SU-DHL-6 (cell line): ENCODE measurements at regions not wholly inside any gene's neighbourhood (a gene's known extent, or its start where the extent isn't known, plus 50 kb on each side); places are given as distances from the start of the nearest gene placed in this dataset.

Experiments
- H2AFZ ChIP-seq: fragments of 200-600 bp; sonication (generic); 2 replicates; pipeline ENCODE4 v1.6.1; 2014; ENCODE audit warnings: low read depth, mild to moderate bottlenecking, moderate library complexity, mixed read lengths, antibody characterized with exemption, low read length; ENCODE audit not compliant: severe bottlenecking
- H3F3A ChIP-seq: fragments of 200-600 bp; shearing (Covaris generic); 2 replicates; pipeline ENCODE4 v1.6.0; 2016; ENCODE audit warnings: antibody characterized with exemption, mild to moderate bottlenecking; ENCODE audit not compliant: insufficient read depth
- H3K27ac ChIP-seq: fragments of 200-600 bp; sonication (generic); 2 replicates; pipeline ENCODE4 v1.5.1; 2016; ENCODE audit warnings: low read depth, mild to moderate bottlenecking, low read length, moderate library complexity, mixed read lengths
- H3K27me3 ChIP-seq: fragments of 200-600 bp; sonication (generic), shearing (Covaris generic); 2 replicates; pipeline ENCODE4 v1.6.0; 2014; ENCODE audit warnings: mild to moderate bottlenecking, low read length
- H3K36me3 ChIP-seq: fragments of 200-600 bp; sonication (generic); 2 replicates; pipeline ENCODE4 v1.6.1; 2014; ENCODE audit warnings: mild to moderate bottlenecking, low read length, mixed read lengths
- H3K4me2 ChIP-seq: fragments of 300-600, 200-600 bp; shearing (Covaris generic), sonication (generic); 2 replicates; pipeline ENCODE4 v1.6.0; 2014; ENCODE audit warnings: low read length, low read depth, mild to moderate bottlenecking; ENCODE audit not compliant: poor library complexity, severe bottlenecking
- H3K4me3 ChIP-seq: fragments of 200-600 bp; sonication (generic); 2 replicates; pipeline ENCODE4 v1.5.1; 2014; ENCODE audit warnings: antibody characterized with exemption, low read length, mild to moderate bottlenecking, mixed read lengths; ENCODE audit not compliant: insufficient read depth, poor library complexity, severe bottlenecking
- H3K79me2 ChIP-seq: fragments of 200-600 bp; sonication (generic); 2 replicates; pipeline ENCODE4 v1.6.1; 2014; ENCODE audit warnings: mild to moderate bottlenecking, low read length, moderate library complexity; ENCODE audit not compliant: insufficient read depth
- H3K9ac ChIP-seq: fragments of 200-600 bp; sonication (generic); 2 replicates; pipeline ENCODE4 v1.7.0; 2014; ENCODE audit warnings: mild to moderate bottlenecking, low read length
- H3K9me2 ChIP-seq: fragments of 200-600 bp; sonication (generic); replicated peaks from 2 replicates; pipeline ENCODE4 v1.6.1; 2014; ENCODE audit warnings: low read length; ENCODE audit not compliant: insufficient read depth
- H3K9me3 ChIP-seq: fragments of 200-600 bp; sonication (generic); 2 replicates; pipeline ENCODE4 v1.6.1; 2014; ENCODE audit warnings: low read length, mixed read lengths; ENCODE audit not compliant: insufficient read depth
- H4K20me1 ChIP-seq: fragments of 200-600 bp; sonication (generic); 2 replicates; pipeline ENCODE4 v1.6.1; 2014; ENCODE audit warnings: low read depth, mild to moderate bottlenecking, antibody characterized with exemption, low read length, moderate library complexity, mixed read lengths
- CTCF ChIP-seq: fragments of 200-600 bp; sonication (generic); IDR thresholded peaks from one replicate; pipeline ENCODE4 v1.5.1; 2017; ENCODE audit warnings: antibody characterized with exemption, mild to moderate bottlenecking, low read length, moderate library complexity; ENCODE audit not compliant: insufficient read depth, poor library complexity, severe bottlenecking
- EZH2phosphoT487 ChIP-seq: fragments of 200-600 bp; sonication (generic), shearing (Covaris generic); conservative IDR thresholded peaks from 2 replicates; pipeline ENCODE4 v1.6.1; 2018; ENCODE audit warnings: mild to moderate bottlenecking, antibody characterized with exemption, low read length, moderate library complexity, mixed read lengths

- Histone ChIP-seq H3K4me3 (no peak overlapping the region), H3K79me2 (no peaks in the 10 kb centered on the region), H3K9ac (no peak overlapping the region), H3K36me3 (no peaks in the 10 kb centered on the region), H3K9me3 (no peaks in the 10 kb centered on the region), H3F3A (no peaks in the 10 kb centered on the region), H3K4me2 (no peak overlapping the region), H2AFZ (no peak overlapping the region), H3K9me2 (no peaks in the 10 kb centered on the region), H4K20me1 (no peaks in the 10 kb centered on the region), H3K27ac (no peak overlapping the region), H3K27me3 (no peaks in the 10 kb centered on the region)
- TF ChIP-seq CTCF (no peak), EZH2phosphoT487 (no peak)
Observed at GRCh38 chr4:127145006-127145540, 487.7 kb upstream of the INTU start.

DNA sequence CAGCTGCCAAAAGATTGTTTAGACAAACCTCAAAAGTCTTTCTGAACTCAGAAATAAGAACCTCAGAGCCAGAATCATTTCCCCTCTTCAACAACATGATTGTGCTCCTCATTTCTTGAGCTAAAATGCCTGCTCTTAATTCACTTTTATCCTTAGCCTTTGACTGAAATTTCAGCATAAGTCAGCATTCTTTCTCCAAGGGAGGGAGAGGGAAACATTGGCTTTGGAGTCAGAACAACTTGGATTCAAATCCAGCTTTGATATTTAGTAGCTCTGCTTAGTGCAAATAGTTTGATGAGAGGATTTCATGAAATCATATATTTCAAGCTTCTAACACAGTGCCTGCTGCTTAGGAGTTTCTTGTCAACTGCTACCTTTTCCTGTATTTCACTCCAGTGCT, 484.6 kb upstream of the INTU start:
- Histone ChIP-seq H3K4me2 (no peak overlapping the region), H3K27ac (no peak overlapping the region), H3K4me3 (no peak overlapping the region), H3K79me2 (no peaks in the 10 kb centered on the region), H3K9me2 (no peaks in the 10 kb centered on the region), H3K9ac (no peak overlapping the region), H4K20me1 (no peaks in the 10 kb centered on the region), H3K9me3 (no peaks in the 10 kb centered on the region), H2AFZ (no peak overlapping the region), H3K36me3 (no peaks in the 10 kb centered on the region), H3F3A (no peaks in the 10 kb centered on the region), H3K27me3 (no peaks in the 10 kb centered on the region)
- TF ChIP-seq EZH2phosphoT487 (no peak), CTCF (no peak)

DNA sequence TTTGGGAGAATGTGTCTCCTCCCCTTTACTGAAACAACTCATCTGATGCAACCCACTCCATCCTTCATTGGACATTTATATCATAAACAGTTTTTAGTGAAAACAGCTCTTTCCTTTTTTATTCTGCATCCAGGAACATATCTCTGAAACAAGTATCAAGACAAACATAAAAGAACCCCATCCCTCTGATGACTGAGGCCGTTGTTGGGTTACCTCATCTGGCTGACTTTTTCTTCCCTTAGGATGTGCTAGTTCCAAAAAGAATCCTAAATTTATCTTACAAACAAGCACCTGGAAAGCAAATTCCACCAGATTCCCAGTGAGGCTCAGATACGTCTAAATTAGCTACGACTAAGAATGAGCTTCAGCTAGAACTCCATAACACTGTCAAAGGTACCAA, 483.7 kb upstream of the INTU start:
- H3K9me2 ChIP-seq = no peaks in the 10 kb centered on the region
- no peaks in the 10 kb centered on the region for H4K20me1 ChIP-seq
- no peaks in the 10 kb centered on the region for H3K27me3 ChIP-seq
- H3K79me2 ChIP-seq = no peaks in the 10 kb centered on the region
- no peak overlapping the region for H3K4me3 ChIP-seq
- no peaks in the 10 kb centered on the region for H3K36me3 ChIP-seq
- H3K27ac ChIP-seq = no peak overlapping the region
- H3K9ac ChIP-seq = no peak overlapping the region
- H3K4me2 ChIP-seq = no peak overlapping the region
- TF ChIP-seq EZH2phosphoT487 = no peak
- TF ChIP-seq CTCF = no peak
- H3K9me3 ChIP-seq = no peaks in the 10 kb centered on the region
- H2AFZ ChIP-seq = no peak overlapping the region
- no peaks in the 10 kb centered on the region for H3F3A ChIP-seq
